ENCODE measurements at regions not wholly inside any gene's neighbourhood (a gene's known extent, or its start where the extent isn't known, plus 50 kb on each side); places are given as distances from the start of the nearest gene placed in this dataset.

- TF ChIP-seq POLR2A (IDR thresholded peaks at IDR 0.05), result no peak
- no peak for TF ChIP-seq CTCF (IDR thresholded peaks at IDR 0.05)
These were observed 515.6 kb downstream of the ZIC1 start for GRCh38 chr3:147924755-147925154.
